ENCODE measurements at regions not wholly inside any gene's neighbourhood (a gene's known extent, or its start where the extent isn't known, plus 50 kb on each side); places are given as distances from the start of the nearest gene placed in this dataset.

DNA sequence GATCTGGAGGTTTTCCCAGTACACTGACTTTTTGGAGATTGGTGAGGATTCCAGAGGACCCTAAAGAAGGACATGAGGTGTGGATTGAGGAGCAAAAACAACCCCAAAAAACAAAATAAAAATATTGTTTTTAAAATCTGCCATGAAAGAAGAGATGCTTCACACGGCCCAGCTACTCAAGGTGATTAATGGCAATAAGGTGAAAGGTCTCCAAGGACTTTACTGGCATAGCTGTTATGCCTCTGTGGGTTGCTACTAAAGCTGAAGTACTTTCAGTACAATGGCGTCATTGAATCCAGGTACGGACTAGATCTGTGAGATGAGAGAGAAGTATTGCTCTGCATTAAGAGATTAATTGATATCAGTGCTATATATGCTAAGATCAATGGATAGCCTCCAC lies 606.4 kb downstream of the TDRD15 start:
- no peak for ATAC-seq
- no peak for TF ChIP-seq EZH2 (IDR thresholded peaks at IDR 0.05)
- H3K27me3 ChIP-seq (ENCODE audit: insufficient read depth, low read length): no peaks in the 10 kb centered on the region
- no peak overlapping the region for H3K27ac ChIP-seq (ENCODE audit: low read depth, low read length)
- no peak overlapping the region for H2AFZ ChIP-seq (ENCODE audit: low read depth, low read length, poor library complexity, severe bottlenecking)
- H4K20me1 ChIP-seq (ENCODE audit: insufficient read depth): no peaks in the 10 kb centered on the region
- intact Hi-C loops (cut with micrococcal nuclease): no loop called here
- no peak overlapping the region for H3K4me3 ChIP-seq (replicated peaks in 1 of 2; ENCODE audit: low read depth in 1 of 2, low read length in 2 of 2)
- no peak overlapping the region for H3K9ac ChIP-seq (ENCODE audit: low read length)
- peaks cover 9 to 44% of the 10 kb centered on the region in 2 experiments; a peak in 2 of 4 replicates for H3K9me3 ChIP-seq (ENCODE audit: control insufficient read depth in 1 of 2, insufficient read depth in 1 of 2, low read depth in 1 of 2, low read length in 2 of 2)
- H3K4me1 ChIP-seq (ENCODE audit: control insufficient read depth in 1 of 2, insufficient read depth in 2 of 2, low read length in 2 of 2): no peaks in the 10 kb centered on the region
- DNase-seq (ENCODE audit: low read depth, low spot score): no peak
- POLR2A ChIA-PET: no interaction called here
- RAD21 ChIA-PET (ENCODE audit: low non-redundant PET in 1 of 2, low total read pairs in 2 of 2, uncharacterized antibody in 2 of 2, unreplicated experiment in 2 of 2): no interaction called here
- H3K4me2 ChIP-seq (ENCODE audit: low read length): no peak overlapping the region
- H3K9me2 ChIP-seq (ENCODE audit: insufficient read depth): no peaks in the 10 kb centered on the region
- CTCF ChIA-PET: no interaction called here
- no TSS peak for BruUV-seq (replicated peaks)
- no peaks in the 10 kb centered on the region for H3K36me3 ChIP-seq (ENCODE audit: control insufficient read depth in 1 of 2, insufficient read depth in 2 of 2, low read length in 2 of 2)
- no peaks in the 10 kb centered on the region for H3K79me2 ChIP-seq (ENCODE audit: insufficient read depth, low read length)

DNA sequence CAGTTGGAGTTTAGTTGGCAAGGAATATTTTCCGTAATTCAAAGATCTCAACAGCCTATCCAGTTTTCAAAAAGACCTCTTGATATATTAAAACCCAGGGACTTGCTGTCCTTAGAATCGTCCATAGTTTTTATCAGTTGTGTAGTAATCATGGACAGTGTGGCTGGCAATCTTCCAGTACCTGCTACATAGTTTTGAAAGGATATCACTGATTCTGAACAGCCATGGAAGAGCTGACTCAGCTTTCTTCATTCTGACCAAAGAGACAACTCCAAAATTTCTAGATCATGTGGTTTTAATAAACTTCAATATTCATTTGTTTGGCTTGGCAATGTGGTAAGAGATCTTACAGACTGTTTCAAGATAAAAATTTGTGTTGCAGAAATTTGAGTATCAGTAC lies 616.7 kb downstream of the TDRD15 start:
- H2AFZ ChIP-seq (ENCODE audit: low read depth, low read length, poor library complexity, severe bottlenecking): no peak overlapping the region
- no TSS peak for BruUV-seq (replicated peaks)
- H3K27me3 ChIP-seq (ENCODE audit: insufficient read depth, low read length): no peaks in the 10 kb centered on the region
- no peak for ATAC-seq
- no peaks in the 10 kb centered on the region; a peak in 1 of 4 replicates for H3K36me3 ChIP-seq (ENCODE audit: control insufficient read depth in 1 of 2, insufficient read depth in 2 of 2, low read length in 2 of 2)
- no peak overlapping the region for H3K27ac ChIP-seq (ENCODE audit: low read depth, low read length)
- H4K20me1 ChIP-seq (ENCODE audit: insufficient read depth): no peaks in the 10 kb centered on the region
- ChIA-PET CTCF (no interaction called here), RAD21 (ENCODE audit: low non-redundant PET in 1 of 2, low total read pairs in 2 of 2, uncharacterized antibody in 2 of 2, unreplicated experiment in 2 of 2) (no interaction called here), POLR2A (no interaction called here)
- no peak overlapping the region for H3K4me2 ChIP-seq (ENCODE audit: low read length)
- H3K4me3 ChIP-seq (replicated peaks in 1 of 2; ENCODE audit: low read depth in 1 of 2, low read length in 2 of 2): no peak overlapping the region
- no peaks in the 10 kb centered on the region for H3K9me2 ChIP-seq (ENCODE audit: insufficient read depth)
- no peaks in the 10 kb centered on the region for H3K4me1 ChIP-seq (ENCODE audit: control insufficient read depth in 1 of 2, insufficient read depth in 2 of 2, low read length in 2 of 2)
- intact Hi-C loops (cut with micrococcal nuclease): no loop called here
- H3K79me2 ChIP-seq (ENCODE audit: insufficient read depth, low read length): no peaks in the 10 kb centered on the region
- DNase-seq (ENCODE audit: low read depth, low spot score): no peak
- no peak for TF ChIP-seq EZH2phosphoT487 (IDR thresholded peaks at IDR 0.05; ENCODE audit: borderline replicate concordance)
- TF ChIP-seq, protein P1, sequence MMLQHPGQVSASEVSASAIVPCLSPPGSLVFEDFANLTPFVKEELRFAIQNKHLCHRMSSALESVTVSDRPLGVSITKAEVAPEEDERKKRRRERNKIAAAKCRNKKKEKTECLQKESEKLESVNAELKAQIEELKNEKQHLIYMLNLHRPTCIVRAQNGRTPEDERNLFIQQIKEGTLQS (IDR thresholded peaks at IDR 0.05): no peak
- TF ChIP-seq TCF7L2 (IDR thresholded peaks at IDR 0.05; ENCODE audit: borderline replicate concordance, extremely low read depth, insufficient read depth, insufficient read length): no peak
- no peak for TF ChIP-seq EZH2 (IDR thresholded peaks at IDR 0.05)
- no peak for TF ChIP-seq FOSL1 (IDR thresholded peaks at IDR 0.05; ENCODE audit: low read depth)
- TF ChIP-seq ZNF274 (IDR thresholded peaks at IDR 0.05; ENCODE audit: low read depth, low read length): no peak
- TF ChIP-seq ZFX (IDR thresholded peaks at IDR 0.05): no peak
- TF ChIP-seq RAD21 (IDR thresholded peaks at IDR 0.05; ENCODE audit: low read depth): no peak
- no peak for TF ChIP-seq SP1 (IDR thresholded peaks at IDR 0.05; ENCODE audit: low read depth)
- TF ChIP-seq, protein P2, sequence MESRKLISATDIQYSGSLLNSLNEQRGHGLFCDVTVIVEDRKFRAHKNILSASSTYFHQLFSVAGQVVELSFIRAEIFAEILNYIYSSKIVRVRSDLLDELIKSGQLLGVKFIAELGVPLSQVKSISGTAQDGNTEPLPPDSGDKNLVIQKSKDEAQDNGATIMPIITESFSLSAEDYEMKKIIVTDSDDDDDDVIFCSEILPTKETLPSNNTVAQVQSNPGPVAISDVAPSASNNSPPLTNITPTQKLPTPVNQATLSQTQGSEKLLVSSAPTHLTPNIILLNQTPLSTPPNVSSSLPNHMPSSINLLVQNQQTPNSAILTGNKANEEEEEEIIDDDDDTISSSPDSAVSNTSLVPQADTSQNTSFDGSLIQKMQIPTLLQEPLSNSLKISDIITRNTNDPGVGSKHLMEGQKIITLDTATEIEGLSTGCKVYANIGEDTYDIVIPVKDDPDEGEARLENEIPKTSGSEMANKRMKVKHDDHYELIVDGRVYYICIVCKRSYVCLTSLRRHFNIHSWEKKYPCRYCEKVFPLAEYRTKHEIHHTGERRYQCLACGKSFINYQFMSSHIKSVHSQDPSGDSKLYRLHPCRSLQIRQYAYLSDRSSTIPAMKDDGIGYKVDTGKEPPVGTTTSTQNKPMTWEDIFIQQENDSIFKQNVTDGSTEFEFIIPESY (IDR thresholded peaks at IDR 0.05; ENCODE audit: extremely low read depth, insufficient replicate concordance, low read length): no peak
- TF ChIP-seq SRF (IDR thresholded peaks at IDR 0.05; ENCODE audit: low read depth): no peak
- no peak overlapping the region for H3K9ac ChIP-seq (ENCODE audit: low read length)
- H3K9me3 ChIP-seq (ENCODE audit: control insufficient read depth in 1 of 2, insufficient read depth in 1 of 2, low read depth in 1 of 2, low read length in 2 of 2): peaks cover 7 to 12% of the 10 kb centered on the region in 2 experiments; a peak in 2 of 4 replicates
